Activated B cell treated with CpG ODN at 0.5 μM for 24 hours (primary cell): ENCODE measurements at regions not wholly inside any gene's neighbourhood (a gene's known extent, or its start where the extent isn't known, plus 50 kb on each side); places are given as distances from the start of the nearest gene placed in this dataset.

Experiments
- ATAC-seq: fragments of 200-7000 bp; cut with Tn5 transposase; one replicate; pipeline ENCODE4 v1.10.0; 2021; ENCODE audit warnings: low read depth, mild to moderate bottlenecking, moderate library complexity
- CTCF ChIA-PET: fragments of 350-600 bp; sonication (Branson Sonifier 250); formaldehyde crosslinking; loops from one replicate; lab custom pipeline; 2021; ENCODE audit warnings: antibody characterized with exemption; lab: Charles Lee
- POLR2A ChIA-PET: fragments of 350-600 bp; sonication (Branson Sonifier 250); formaldehyde crosslinking; loops from one replicate; lab custom pipeline; 2021; ENCODE audit warnings: antibody characterized with exemption; lab: Charles Lee
- DNase-seq: peaks from one replicate; pipeline ENCODE4 v3.0.0; 2022
- H3K27ac Mint-ChIP-seq: one replicate; pipeline ENCODE4 v1.8.0; 2020; ENCODE audit warnings: mixed read lengths
- H3K27me3 Mint-ChIP-seq: one replicate; pipeline ENCODE4 v1.8.0; 2021; ENCODE audit warnings: mixed read lengths
- H3K36me3 Mint-ChIP-seq: one replicate; pipeline ENCODE4 v1.8.0; 2021; ENCODE audit warnings: low read depth, mixed read lengths
- H3K4me1 Mint-ChIP-seq: one replicate; pipeline ENCODE4 v1.8.0; 2021; ENCODE audit warnings: mixed read lengths
- H3K4me3 Mint-ChIP-seq: one replicate; pipeline ENCODE4 v1.8.0; 2020; ENCODE audit warnings: mild to moderate bottlenecking, mixed read lengths
- H3K9me3 Mint-ChIP-seq: one replicate; pipeline ENCODE4 v1.8.0; 2020; ENCODE audit warnings: mixed read lengths
- intact Hi-C: fragments of 100-400 bp; cut with micrococcal nuclease; formaldehyde crosslinking; loops from one replicate; pipeline ENCODE4 v1.15.1; 2024
- TF ChIP-seq, protein P1 (sequence below): fragments of 200-600 bp; IDR thresholded peaks from one replicate; pipeline ENCODE4 v1.8.0; 2022; ENCODE audit warnings: antibody characterized with exemption, mild to moderate bottlenecking

DNA sequence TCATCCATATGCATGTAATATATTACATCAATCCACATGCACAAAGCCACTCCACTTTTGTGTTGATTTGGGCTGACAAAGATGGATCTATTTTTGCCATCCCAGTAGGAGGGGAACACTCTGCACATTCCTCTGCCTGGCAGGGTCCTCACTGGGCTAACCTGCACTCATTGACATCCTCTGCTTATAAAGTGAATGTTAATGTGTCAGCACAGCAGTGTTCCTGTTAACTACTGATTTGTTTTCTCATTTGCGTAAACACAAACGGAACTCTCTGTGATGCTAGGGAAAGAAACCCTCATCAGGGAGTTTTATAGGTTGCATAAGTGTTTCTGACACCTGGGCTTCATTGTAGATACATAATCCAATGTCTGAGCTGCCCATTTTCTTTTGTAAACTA is 826.0 kb downstream of the RAB28 start:
- CTCF ChIA-PET: no interaction called here
- DNase-seq (no peak), ATAC-seq (no peak)
- peaks cover 8% of the 10 kb centered on the region for H3K9me3 Mint-ChIP-seq
- H3K27ac Mint-ChIP-seq: no peak overlapping the region
- no peaks in the 10 kb centered on the region for H3K27me3 Mint-ChIP-seq
- POLR2A ChIA-PET: no interaction called here
- H3K4me1 Mint-ChIP-seq: no peaks in the 10 kb centered on the region
- TF ChIP-seq, protein P1, sequence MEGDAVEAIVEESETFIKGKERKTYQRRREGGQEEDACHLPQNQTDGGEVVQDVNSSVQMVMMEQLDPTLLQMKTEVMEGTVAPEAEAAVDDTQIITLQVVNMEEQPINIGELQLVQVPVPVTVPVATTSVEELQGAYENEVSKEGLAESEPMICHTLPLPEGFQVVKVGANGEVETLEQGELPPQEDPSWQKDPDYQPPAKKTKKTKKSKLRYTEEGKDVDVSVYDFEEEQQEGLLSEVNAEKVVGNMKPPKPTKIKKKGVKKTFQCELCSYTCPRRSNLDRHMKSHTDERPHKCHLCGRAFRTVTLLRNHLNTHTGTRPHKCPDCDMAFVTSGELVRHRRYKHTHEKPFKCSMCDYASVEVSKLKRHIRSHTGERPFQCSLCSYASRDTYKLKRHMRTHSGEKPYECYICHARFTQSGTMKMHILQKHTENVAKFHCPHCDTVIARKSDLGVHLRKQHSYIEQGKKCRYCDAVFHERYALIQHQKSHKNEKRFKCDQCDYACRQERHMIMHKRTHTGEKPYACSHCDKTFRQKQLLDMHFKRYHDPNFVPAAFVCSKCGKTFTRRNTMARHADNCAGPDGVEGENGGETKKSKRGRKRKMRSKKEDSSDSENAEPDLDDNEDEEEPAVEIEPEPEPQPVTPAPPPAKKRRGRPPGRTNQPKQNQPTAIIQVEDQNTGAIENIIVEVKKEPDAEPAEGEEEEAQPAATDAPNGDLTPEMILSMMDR: no peak
- no peak overlapping the region for H3K4me3 Mint-ChIP-seq
- no peaks in the 10 kb centered on the region for H3K36me3 Mint-ChIP-seq
- intact Hi-C loops: no loop called here

DNA sequence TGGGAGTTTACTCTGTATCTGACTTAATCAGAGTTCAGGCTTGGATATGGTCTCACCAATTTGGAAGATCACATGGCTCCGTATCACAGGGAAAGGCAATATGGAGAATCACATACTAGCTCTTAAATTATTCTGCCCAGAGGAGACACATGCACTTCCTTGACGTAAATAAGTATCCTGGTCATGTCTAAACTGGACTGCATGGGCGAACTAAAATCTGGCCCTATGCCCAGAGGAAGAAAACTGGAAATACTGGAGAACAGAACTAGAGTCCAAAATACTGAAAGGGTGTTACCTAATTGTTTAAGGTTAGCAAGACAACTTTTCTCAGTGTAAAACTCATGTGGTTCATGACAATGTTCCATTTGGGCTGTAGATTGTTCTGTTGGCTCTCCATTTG is 832.3 kb downstream of the RAB28 start:
- no peaks in the 10 kb centered on the region for H3K27me3 Mint-ChIP-seq
- TF ChIP-seq, protein P1: no peak
- intact Hi-C loops: no loop called here
- CTCF ChIA-PET: no interaction called here
- no peaks in the 10 kb centered on the region for H3K4me1 Mint-ChIP-seq
- H3K4me3 Mint-ChIP-seq: no peak overlapping the region
- POLR2A ChIA-PET: no interaction called here
- no peaks in the 10 kb centered on the region for H3K36me3 Mint-ChIP-seq
- ATAC-seq: no peak
- no peaks in the 10 kb centered on the region for H3K9me3 Mint-ChIP-seq
- H3K27ac Mint-ChIP-seq: no peak overlapping the region
- DNase-seq: no peak

DNA sequence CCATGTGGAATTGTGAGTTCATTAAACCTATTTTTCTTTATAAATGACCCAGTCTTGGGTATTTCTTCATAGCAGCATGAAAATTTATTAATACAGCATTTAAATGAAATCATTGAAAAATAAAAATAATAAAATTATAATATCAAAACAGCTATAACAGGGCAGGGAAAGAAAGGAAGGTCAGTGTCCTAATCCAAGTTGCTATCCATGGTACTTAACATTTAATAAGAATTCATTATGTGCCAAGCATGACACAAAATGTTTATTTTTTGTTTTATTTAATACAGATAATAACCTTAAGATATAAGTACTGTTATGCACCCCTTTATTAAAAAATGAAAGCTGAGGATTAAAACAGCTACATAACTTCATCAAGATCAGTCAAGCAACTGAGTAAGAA is 838.4 kb downstream of the RAB28 start:
- TF ChIP-seq, protein P1: no peak
- no peak for DNase-seq
- Mint-ChIP-seq H3K27me3 (no peaks in the 10 kb centered on the region), H3K36me3 (no peaks in the 10 kb centered on the region), H3K27ac (no peak overlapping the region), H3K4me3 (no peak overlapping the region), H3K9me3 (no peaks in the 10 kb centered on the region), H3K4me1 (no peaks in the 10 kb centered on the region)
- ATAC-seq: no peak
- ChIA-PET POLR2A (no interaction called here), CTCF (interaction anchor here (0.8 kb wide), 1 partner anchor 1221 kb away, joined by 3 read pairs; no protein-coding TSS in a partner anchor)
- intact Hi-C loops: no loop called here

DNA sequence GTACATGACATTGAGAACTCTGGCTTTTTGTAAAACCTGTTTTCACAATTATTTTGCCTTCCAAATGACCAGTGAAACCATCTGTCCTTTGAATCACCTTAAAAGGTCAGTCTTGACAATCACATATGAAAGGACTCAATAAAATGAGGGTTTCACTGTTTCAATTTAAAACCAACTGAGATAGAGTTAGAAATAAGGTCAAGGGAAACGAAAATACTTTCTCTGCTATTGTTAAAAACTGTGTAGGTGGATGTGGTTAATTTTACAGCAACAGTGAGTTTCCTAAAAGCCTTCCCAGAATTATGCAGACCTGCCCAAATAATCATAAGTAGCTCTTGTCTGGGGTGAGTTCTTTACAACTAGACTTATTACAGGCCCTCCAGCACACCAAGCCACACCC is 839.9 kb downstream of the RAB28 start:
- ATAC-seq: no peak

DNA sequence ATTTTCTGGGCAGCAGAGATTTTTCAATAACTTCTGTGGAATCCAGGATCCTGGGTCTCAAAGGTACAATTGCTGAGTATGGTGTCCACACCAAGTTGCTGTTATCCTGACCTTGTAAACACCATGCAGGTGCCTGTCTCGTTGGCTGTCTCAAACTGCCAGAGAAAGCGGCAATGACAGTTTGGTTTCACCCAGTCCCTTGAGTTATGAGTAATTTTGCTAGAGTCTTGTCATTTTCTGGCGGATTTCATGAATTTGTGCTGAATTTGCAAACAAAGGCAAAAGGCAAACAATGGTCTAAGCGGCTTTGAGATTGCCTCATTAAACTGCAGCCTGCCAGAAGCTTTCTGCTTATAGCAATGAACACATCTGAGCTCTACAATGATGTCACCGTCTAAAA is 847.9 kb downstream of the RAB28 start:
- Mint-ChIP-seq H3K4me1 (no peaks in the 10 kb centered on the region), H3K36me3 (no peaks in the 10 kb centered on the region), H3K9me3 (peaks cover 4% of the 10 kb centered on the region), H3K27me3 (peaks cover 3% of the 10 kb centered on the region), H3K27ac (no peak overlapping the region), H3K4me3 (no peak overlapping the region)
- POLR2A ChIA-PET: no interaction called here
- TF ChIP-seq, protein P1: no peak
- intact Hi-C loops: no loop called here
- CTCF ChIA-PET: no interaction called here
- DNase-seq: no peak
- no peak for ATAC-seq

More for the DNA sequence above, 839.9 kb downstream of the RAB28 start:
- Mint-ChIP-seq H3K27me3 (no peaks in the 10 kb centered on the region), H3K36me3 (no peaks in the 10 kb centered on the region), H3K9me3 (no peaks in the 10 kb centered on the region), H3K27ac (no peak overlapping the region), H3K4me3 (no peak overlapping the region), H3K4me1 (no peaks in the 10 kb centered on the region)
- ChIA-PET CTCF (no interaction called here), POLR2A (no interaction called here)
- DNase-seq: no peak
- intact Hi-C loops: no loop called here
- TF ChIP-seq, protein P1: no peak
